HG02571 (cell line): ENCODE measurements at regions not wholly inside any gene's neighbourhood (a gene's known extent, or its start where the extent isn't known, plus 50 kb on each side); places are given as distances from the start of the nearest gene placed in this dataset.
"Not testable (repeated sequence)": the region's sequence is repeated elsewhere in the genome, so short reads cannot be mapped to it uniquely, and the experiment has no call there.

Experiments
- ATAC-seq: cut with Tn5 transposase; IDR thresholded peaks from one replicate; pipeline ENCODE4 v1.9.1; 2021; ENCODE audit warnings: mild to moderate bottlenecking, moderate library complexity; ENCODE audit not compliant: unreplicated experiment

GRCh38 chr11:28939381-28939780, 831.2 kb downstream of the METTL15 start:
- ATAC-seq, result no peak

DNA sequence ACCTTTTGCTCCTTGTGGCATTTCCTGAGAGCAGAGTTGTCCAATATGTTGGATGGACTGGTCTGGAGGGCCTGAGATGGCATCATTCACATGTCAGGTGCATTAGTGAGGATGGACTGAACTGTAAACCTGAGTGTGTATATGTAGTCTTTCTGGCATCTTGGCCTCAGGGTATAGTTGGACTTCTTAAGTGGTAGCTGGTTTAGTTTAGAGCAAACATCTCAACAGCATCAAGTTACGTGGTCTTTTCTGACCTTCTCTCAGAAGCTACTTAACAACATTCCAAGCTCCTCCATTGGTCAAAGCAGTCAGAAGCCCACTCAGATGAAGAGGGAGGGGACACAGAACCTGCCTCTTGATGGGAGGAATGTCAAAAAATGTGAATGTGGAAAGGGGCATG, 829.9 kb downstream of the METTL15 start:
- no peak for ATAC-seq

- no peak for ATAC-seq
Observed at GRCh38 chr11:28932940-28933339, 824.8 kb downstream of the METTL15 start.

DNA sequence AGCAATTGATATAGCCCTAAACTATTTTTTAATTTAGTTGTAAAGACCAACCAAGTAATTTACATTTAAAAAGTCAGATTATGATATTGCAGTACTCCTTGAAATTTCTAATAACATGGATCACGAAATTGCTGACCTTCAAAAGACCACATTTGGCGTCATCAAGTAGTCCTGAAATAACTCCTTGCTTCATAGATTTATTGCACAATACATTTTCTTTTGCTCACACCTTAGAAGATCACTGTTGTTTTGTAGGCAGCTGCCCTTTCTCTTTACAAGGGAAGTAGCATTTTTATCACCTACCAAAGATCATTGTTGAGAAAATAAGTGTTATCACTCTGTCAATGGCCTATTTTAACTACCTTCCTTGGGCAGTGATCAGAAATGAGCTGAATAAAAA, 815.8 kb downstream of the METTL15 start:
- no peak for ATAC-seq

- ATAC-seq, result no peak
Observed at GRCh38 chr11:28922386-28922981, 814.3 kb downstream of the METTL15 start.

GRCh38 chr11:28919194-28919593, 811.0 kb downstream of the METTL15 start:
- no peak for ATAC-seq

- no peak for ATAC-seq
Observed at GRCh38 chr11:28913883-28914282, 805.7 kb downstream of the METTL15 start.

- ATAC-seq, result no peak
Observed at GRCh38 chr11:28911829-28912228, 803.6 kb downstream of the METTL15 start.

DNA sequence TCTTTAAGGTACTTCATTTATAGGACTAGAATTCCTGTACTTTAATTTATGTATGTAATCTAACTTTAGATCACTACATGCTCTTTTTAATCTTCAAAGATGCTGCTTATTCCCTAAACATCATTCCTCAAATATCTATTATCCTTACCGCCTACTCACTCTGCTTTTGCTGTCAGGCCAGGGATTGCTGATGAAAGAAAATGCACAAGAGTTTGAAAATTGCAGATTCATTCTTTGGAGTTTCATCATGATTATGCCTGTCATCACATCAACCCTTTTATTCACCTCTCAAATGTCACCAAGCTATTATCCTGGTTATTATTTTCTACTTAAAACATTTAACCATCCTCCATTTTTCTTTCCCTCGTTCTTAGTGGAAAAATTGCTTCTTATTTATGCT, 802.7 kb downstream of the METTL15 start:
- no peak for ATAC-seq

DNA sequence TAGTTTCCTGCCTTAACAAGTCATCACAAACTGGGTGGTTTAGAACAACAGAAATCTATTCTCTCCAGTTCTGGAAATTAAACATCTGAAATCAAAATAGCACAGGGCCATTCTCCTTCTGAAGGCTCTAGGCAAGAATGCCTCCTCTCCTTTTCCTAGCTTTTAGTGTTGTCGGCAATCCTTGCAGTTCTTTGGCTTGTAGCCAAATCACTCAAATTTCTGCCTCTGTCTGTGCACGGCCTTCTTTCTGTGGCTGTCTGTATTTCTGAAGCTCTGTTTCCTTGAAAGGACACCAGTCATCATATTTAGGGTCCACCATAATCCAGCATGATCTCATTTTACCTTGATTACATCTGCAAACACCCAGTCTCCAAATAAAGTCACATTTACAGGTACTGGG, 795.5 kb downstream of the METTL15 start:
- no peak for ATAC-seq

DNA sequence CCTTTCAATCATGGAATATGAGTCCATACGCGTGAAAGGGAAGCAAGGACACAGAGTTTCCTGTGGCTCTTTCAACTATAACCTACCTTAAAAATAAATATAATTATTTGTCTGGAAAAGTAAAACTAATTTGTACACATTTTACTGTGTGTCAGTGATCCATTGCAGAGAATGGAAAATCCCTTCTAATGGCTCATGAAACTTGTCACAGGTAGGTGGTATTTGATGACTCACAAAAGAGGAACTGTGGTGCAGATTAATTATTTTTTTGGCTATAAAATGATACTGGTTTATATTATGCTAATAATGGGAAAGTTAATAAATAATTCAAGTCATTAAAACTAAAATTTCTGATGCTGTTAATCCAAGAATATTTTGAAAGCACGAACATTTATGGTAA, 792.2 kb downstream of the METTL15 start:
- no peak for ATAC-seq

- no peak for ATAC-seq
Observed at GRCh38 chr11:28899706-28900105, 791.5 kb downstream of the METTL15 start.

GRCh38 chr11:28890601-28891040, 782.4 kb downstream of the METTL15 start:
- ATAC-seq, result not testable (repeated sequence)

GRCh38 chr11:28887681-28888080, 779.5 kb downstream of the METTL15 start:
- no peak for ATAC-seq

GRCh38 chr11:28879869-28880268, 771.7 kb downstream of the METTL15 start:
- ATAC-seq, result no peak

DNA sequence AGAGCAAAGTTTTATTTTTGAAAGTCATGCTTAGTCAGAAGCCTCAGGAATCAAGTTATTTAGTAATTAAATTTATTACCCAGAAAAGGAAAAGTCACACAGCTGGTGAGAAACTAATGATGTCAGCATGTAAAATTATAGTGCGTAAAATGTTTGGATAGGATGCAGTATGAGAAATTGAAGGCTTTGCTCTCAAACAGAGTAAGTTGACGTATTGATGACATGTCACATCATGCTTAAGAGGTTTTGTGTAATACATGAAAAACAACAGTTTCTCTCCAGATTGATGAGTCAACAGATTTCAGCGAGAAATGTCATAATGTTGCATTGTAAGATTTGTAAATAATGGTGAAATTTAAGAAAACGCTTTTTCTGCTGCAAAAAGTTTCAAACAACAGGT, 769.8 kb downstream of the METTL15 start:
- ATAC-seq, result no peak

DNA sequence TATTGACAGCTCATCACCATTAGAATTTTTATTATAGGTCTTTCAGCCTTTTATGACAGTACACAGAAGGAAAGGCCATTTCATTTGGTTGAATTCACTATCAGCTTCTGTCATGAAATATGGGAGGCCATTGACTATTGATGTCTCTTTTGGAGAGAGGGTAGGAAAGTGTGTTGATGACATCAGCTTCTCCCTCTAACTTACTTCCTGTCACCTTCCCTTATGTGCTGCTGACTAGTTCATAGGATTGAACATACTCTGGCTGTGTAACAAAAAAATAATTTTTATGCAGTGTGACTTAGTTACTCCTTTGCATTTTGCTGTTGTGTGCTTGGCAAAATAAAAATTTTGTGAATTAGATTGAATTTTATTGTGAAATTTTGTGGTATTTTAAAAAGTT, 769.2 kb downstream of the METTL15 start:
- ATAC-seq, result no peak

- ATAC-seq, result no peak
Observed at GRCh38 chr11:28874706-28875105, 766.5 kb downstream of the METTL15 start.

DNA sequence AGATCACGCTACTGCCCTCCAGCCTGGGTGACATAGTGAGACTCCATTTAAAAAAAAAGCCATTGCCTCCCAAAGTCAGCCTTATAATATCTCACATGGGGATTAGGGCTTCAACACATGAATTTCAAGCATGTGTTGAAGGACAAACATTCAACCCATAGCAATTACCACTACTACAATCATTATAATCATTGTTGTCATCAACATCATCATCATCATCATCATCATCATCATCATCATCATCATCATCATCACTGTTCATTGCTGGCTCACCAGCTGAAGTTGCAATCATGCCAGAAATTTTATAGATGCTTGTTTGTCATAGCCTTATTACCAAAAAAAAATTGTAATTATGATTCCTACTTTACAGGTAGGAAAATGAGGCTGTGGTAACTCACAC, 762.9 kb downstream of the METTL15 start:
- no peak for ATAC-seq

DNA sequence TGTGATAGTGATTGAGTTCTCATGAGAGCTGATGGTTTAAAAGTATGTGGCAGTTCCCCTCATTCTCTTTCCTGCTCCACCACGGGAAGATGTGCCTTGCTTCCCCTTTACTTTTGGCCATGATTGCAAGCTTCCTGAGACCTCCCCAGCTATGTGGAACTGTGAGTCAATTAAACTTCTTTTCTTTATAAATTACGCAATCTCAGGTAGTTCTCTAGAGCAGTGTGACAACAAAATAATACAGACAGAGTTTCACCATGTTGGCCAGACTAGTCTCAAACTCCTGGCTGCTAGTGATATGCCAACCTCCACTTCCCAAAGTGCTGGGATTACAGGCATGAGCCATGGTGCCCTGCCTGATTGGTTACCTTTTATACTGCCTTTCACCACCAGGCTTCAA, 755.2 kb downstream of the METTL15 start:
- ATAC-seq, result no peak

DNA sequence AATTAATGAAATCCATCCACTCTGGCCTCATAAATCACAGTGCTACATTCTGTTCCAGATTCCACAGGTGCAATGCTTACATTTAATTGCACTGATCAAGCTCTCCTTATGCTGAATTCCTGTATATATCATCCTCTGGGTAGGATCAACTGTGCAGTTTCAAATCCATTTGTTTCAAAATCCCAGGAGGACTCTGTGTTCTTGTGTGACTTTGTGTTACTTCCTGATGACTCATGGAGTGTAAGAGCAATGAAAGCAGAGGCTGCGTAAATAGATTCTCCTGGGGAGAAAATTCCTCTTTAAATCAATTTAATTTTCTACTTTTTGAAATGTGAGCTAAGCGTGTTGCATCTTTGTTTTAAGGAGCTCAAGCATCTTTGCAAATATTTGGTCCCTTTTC, 752.7 kb downstream of the METTL15 start:
- ATAC-seq, result no peak

- no peak for ATAC-seq
Observed at GRCh38 chr11:28858076-28858475, 749.9 kb downstream of the METTL15 start.

DNA sequence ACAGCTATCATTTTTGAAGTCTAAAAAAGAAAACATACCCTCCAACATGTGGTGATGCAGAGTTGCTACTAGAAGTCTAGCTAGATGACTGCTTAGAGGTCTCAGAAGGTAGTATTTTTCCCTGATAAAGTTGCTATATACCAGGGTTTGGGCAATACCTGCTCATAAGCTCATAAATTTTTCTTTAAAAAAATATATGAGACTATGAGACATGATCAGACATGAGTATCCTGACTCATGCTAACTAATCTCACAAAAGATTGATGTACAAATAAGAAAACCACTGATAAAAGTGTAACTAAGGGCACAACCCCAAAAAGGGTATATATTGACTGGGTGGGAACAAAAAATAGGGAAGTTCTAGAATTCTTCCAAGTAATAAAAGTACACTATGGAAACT, 740.9 kb downstream of the METTL15 start:
- ATAC-seq, result no peak
